Mesendoderm (in vitro differentiated cells): ENCODE measurements at regions not wholly inside any gene's neighbourhood (a gene's known extent, or its start where the extent isn't known, plus 50 kb on each side); places are given as distances from the start of the nearest gene placed in this dataset.

Experiments used
- DNase-seq: peaks from one replicate; pipeline ENCODE4 v3.0.0; 2013
- H2AK5ac ChIP-seq: 2 replicates; pipeline ENCODE4 v1.6.1; 2013; ENCODE audit warnings: low read length, inconsistent platforms
- H2BK120ac ChIP-seq: 2 replicates; pipeline ENCODE4 v1.6.1; 2013; ENCODE audit warnings: low read depth, mild to moderate bottlenecking, low read length, moderate library complexity, mixed read lengths
- H2BK15ac ChIP-seq: replicated peaks from 2 replicates; pipeline ENCODE4 v1.6.1; 2013; ENCODE audit warnings: low read depth, mild to moderate bottlenecking, moderate library complexity
- H2BK5ac ChIP-seq: 2 replicates; pipeline ENCODE4 v1.6.1; 2013; ENCODE audit warnings: low read length, inconsistent platforms
- H3K18ac ChIP-seq: 2 replicates; pipeline ENCODE4 v1.6.1; 2013; ENCODE audit warnings: mild to moderate bottlenecking, low read length, mixed read lengths
- H3K23ac ChIP-seq: one replicate; pipeline ENCODE4 v1.6.1; 2013; ENCODE audit warnings: low read length
- H3K27ac ChIP-seq: 2 replicates; pipeline ENCODE4 v1.5.1; 2013; ENCODE audit warnings: low read depth, mild to moderate bottlenecking, inconsistent platforms, low read length, moderate library complexity
- H3K27me3 ChIP-seq: 2 replicates; pipeline ENCODE4 v1.6.1; 2013; ENCODE audit warnings: low read length, control low read depth, mild to moderate bottlenecking, inconsistent platforms; ENCODE audit not compliant: insufficient read depth, poor library complexity
- H3K36me3 ChIP-seq: 2 replicates; pipeline ENCODE4 v1.6.1; 2013; ENCODE audit warnings: low read length, inconsistent platforms; ENCODE audit not compliant: control insufficient read depth, insufficient read depth
- H3K4ac ChIP-seq: one replicate; pipeline ENCODE4 v1.6.1; 2013; ENCODE audit warnings: low read depth, mild to moderate bottlenecking, low read length, moderate library complexity
- H3K4me1 ChIP-seq: 2 replicates; pipeline ENCODE4 v1.6.1; 2013; ENCODE audit warnings: low read depth, low read length, inconsistent platforms; ENCODE audit not compliant: control insufficient read depth
- H3K4me2 ChIP-seq: 2 replicates; pipeline ENCODE4 v1.6.1; 2013; ENCODE audit warnings: low read length
- H3K4me3 ChIP-seq: 2 replicates; pipeline ENCODE4 v1.5.1; 2013; ENCODE audit warnings: mild to moderate bottlenecking, low read length
- H3K56ac ChIP-seq: one replicate; pipeline ENCODE4 v1.6.1; 2013; ENCODE audit warnings: low read length
- H3K79me1 ChIP-seq: 2 replicates; pipeline ENCODE4 v1.6.1; 2013; ENCODE audit warnings: low read length, inconsistent platforms
- H3K79me2 ChIP-seq: 2 replicates; pipeline ENCODE4 v1.6.1; 2013; ENCODE audit warnings: mild to moderate bottlenecking, low read length; ENCODE audit not compliant: control insufficient read depth, insufficient read depth
- H3K9ac ChIP-seq: 2 replicates; pipeline ENCODE4 v1.6.1; 2013; ENCODE audit warnings: low read length, inconsistent platforms
- H4K5ac ChIP-seq: one replicate; pipeline ENCODE4 v1.6.1; 2013; ENCODE audit warnings: low read length
- H4K8ac ChIP-seq: one replicate; pipeline ENCODE4 v1.6.1; 2013; ENCODE audit warnings: low read depth, mild to moderate bottlenecking, control low read depth, low read length, moderate library complexity
- WGBS: extraction: QIAGEN DNeasy Blood & Tissue Kit; methylation state at CpG from one replicate; pipeline ENCODE4 v1.1.7; 2013; ENCODE audit warnings: low lambda C conversion rate, missing lambda C conversion rate; ENCODE audit not compliant: insufficient coverage; ENCODE audit errors: extremely low coverage; 5-methylcytosine and 5-hydroxymethylcytosine counted together

- peak; percentile 64 for DNase-seq
- Histone ChIP-seq H2BK120ac (no peak overlapping the region), H3K4me1 (no peaks in the 10 kb centered on the region), H3K36me3 (no peaks in the 10 kb centered on the region), H3K23ac (no peak overlapping the region), H3K4me2 (no peak overlapping the region), H4K8ac (no peak overlapping the region), H2BK5ac (no peak overlapping the region), H4K5ac (no peak overlapping the region), H3K79me1 (no peaks in the 10 kb centered on the region), H3K9ac (no peak overlapping the region), H3K27me3 (no peaks in the 10 kb centered on the region), H3K27ac (no peak overlapping the region), H3K4me3 (no peak overlapping the region), H3K4ac (no peak overlapping the region), H3K18ac (no peak overlapping the region), H2AK5ac (no peak overlapping the region), H2BK15ac (no peak overlapping the region), H3K56ac (no peak overlapping the region), H3K79me2 (no peaks in the 10 kb centered on the region)
- WGBS: no CpG with 5 or more reads among the region's 4 CpGs
These were observed 980.6 kb upstream of the LCORL start for GRCh38 chr4:19002170-19002569.

DNA sequence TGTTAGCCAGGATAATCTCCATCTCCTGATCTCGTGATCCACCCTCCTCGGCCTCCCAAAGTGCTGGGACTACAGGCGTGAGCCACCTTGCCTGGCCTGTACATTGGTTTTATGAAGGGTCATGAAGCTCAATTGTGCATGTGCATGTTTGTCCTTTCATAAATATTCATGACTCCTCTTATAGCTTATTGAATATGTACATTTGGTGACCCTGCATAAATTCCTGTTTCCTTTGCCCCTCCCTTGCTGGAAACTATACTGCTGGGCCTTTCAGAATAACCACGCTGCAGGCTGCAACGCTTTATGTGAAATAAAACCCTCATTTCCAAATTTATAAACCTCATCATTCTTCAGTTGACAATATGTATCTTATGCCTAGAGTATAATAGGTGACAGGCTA lies 978.0 kb upstream of the LCORL start:
- Histone ChIP-seq H3K4me3 (no peak overlapping the region), H4K8ac (no peak overlapping the region), H3K36me3 (no peaks in the 10 kb centered on the region), H3K4me2 (no peak overlapping the region), H4K5ac (no peak overlapping the region), H3K27ac (no peak overlapping the region), H3K79me2 (no peaks in the 10 kb centered on the region), H3K4me1 (no peaks in the 10 kb centered on the region), H3K4ac (no peak overlapping the region), H2BK120ac (no peak overlapping the region), H2AK5ac (no peak overlapping the region), H2BK5ac (no peak overlapping the region), H3K27me3 (no peaks in the 10 kb centered on the region), H3K56ac (no peak overlapping the region), H3K18ac (no peak overlapping the region), H3K79me1 (no peaks in the 10 kb centered on the region), H3K9ac (no peak overlapping the region), H3K23ac (no peak overlapping the region), H2BK15ac (no peak overlapping the region)
- WGBS: no CpG with 5 or more reads among the region's 5 CpGs
- DNase-seq: no peak

DNA sequence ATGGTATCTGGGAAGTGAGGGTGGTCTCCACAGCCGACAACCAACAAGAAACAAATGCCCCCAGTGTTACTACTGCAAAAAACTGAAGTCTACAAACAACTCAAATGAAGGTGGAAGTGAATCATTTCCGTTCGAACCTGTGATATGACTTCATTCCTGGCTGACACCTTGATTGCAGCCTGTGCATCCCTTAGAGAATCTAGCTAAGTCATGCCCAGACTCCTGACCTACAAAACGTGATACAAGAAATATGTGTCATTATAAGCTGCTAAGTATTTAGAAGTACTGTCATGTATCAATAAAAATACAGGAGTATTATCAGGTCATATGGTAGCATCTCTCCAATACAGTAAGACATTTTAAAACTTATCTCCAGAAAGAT lies 959.7 kb upstream of the LCORL start:
- no peaks in the 10 kb centered on the region for H3K36me3 ChIP-seq
- H4K5ac ChIP-seq: no peak overlapping the region
- no peaks in the 10 kb centered on the region for H3K27me3 ChIP-seq
- no peak for DNase-seq
- no peak overlapping the region for H3K18ac ChIP-seq
- no peaks in the 10 kb centered on the region for H3K79me2 ChIP-seq
- H4K8ac ChIP-seq: no peak overlapping the region
- no peak overlapping the region for H2AK5ac ChIP-seq
- H3K4ac ChIP-seq: no peak overlapping the region
- no peak overlapping the region for H2BK5ac ChIP-seq
- WGBS: no CpG with 5 or more reads among the region's 4 CpGs
- H3K79me1 ChIP-seq: no peaks in the 10 kb centered on the region
- no peak overlapping the region for H3K4me3 ChIP-seq
- H3K9ac ChIP-seq: no peak overlapping the region
- H3K56ac ChIP-seq: no peak overlapping the region
- H3K27ac ChIP-seq: no peak overlapping the region
- no peak overlapping the region for H3K23ac ChIP-seq
- no peaks in the 10 kb centered on the region for H3K4me1 ChIP-seq
- H2BK120ac ChIP-seq: no peak overlapping the region
- H3K4me2 ChIP-seq: no peak overlapping the region
- H2BK15ac ChIP-seq: no peak overlapping the region

DNA sequence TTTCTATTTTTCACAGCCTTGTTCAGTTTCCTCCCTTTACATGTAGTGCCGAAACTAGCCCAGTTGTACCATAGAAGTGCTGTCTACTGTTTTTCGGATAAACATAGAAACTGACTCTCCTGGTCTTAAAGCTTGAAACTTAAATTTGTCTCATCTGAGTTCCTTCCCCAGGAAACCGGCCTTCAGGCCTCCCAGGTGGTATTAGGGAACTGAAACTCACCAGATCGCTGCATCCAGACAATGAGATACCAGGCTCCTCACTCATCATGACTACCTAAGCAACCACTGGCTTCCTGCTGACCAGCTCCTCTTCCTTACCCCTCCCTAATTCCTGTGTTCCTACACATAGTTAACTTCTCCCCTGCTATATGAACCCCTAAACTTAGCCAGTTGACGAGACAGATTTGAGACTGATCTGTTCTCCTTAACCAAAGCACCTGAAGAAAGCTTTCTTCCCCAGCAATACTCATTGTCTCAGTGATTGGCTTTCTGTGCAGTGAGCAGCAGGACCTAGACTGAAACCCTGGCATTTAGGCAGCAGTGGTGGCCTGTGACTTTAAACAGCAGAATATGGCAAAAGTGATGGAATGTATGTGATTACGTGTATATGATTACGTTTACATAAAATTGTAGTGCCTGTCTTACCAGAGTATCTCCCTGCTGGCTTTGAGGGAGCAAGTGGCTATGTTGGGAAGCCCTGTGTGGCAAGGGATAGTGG lies 959.1 kb upstream of the LCORL start:
- Histone ChIP-seq H3K9ac (no peak overlapping the region), H4K8ac (no peak overlapping the region), H3K23ac (no peak overlapping the region), H3K79me1 (no peaks in the 10 kb centered on the region), H2BK5ac (no peak overlapping the region), H3K27ac (no peak overlapping the region), H3K27me3 (no peaks in the 10 kb centered on the region), H2BK120ac (no peak overlapping the region), H3K4me2 (no peak overlapping the region), H3K4me1 (no peaks in the 10 kb centered on the region), H3K79me2 (no peaks in the 10 kb centered on the region), H3K18ac (no peak overlapping the region), H3K4me3 (no peak overlapping the region), H3K4ac (no peak overlapping the region), H3K56ac (no peak overlapping the region), H2AK5ac (no peak overlapping the region), H2BK15ac (no peak overlapping the region), H3K36me3 (no peaks in the 10 kb centered on the region), H4K5ac (no peak overlapping the region)
- DNase-seq: peak; percentile 31
- WGBS: no CpG with 5 or more reads among the region's 7 CpGs

- Histone ChIP-seq H3K23ac (no peak overlapping the region), H4K5ac (no peak overlapping the region), H3K4ac (no peak overlapping the region), H3K9ac (no peak overlapping the region), H3K4me3 (no peak overlapping the region), H2BK15ac (no peak overlapping the region), H4K8ac (no peak overlapping the region), H3K27me3 (no peaks in the 10 kb centered on the region), H2BK5ac (no peak overlapping the region), H3K27ac (no peak overlapping the region), H2AK5ac (no peak overlapping the region), H3K79me2 (no peaks in the 10 kb centered on the region), H2BK120ac (no peak overlapping the region), H3K4me1 (no peaks in the 10 kb centered on the region), H3K4me2 (no peak overlapping the region), H3K56ac (no peak overlapping the region), H3K36me3 (no peaks in the 10 kb centered on the region), H3K18ac (no peak overlapping the region), H3K79me1 (no peaks in the 10 kb centered on the region)
- WGBS: no CpG with 5 or more reads among the region's 3 CpGs
- DNase-seq: no peak
These were observed 955.3 kb upstream of the LCORL start for GRCh38 chr4:18976884-18977283.
